Body of pancreas (tissue), 4 donors: ENCODE measurements at regions not wholly inside any gene's neighbourhood (a gene's known extent, or its start where the extent isn't known, plus 50 kb on each side); places are given as distances from the start of the nearest gene placed in this dataset.

Experiments used
- ATAC-seq: fragments of 150-250 bp; one replicate; pipeline ENCODE4 v1.9.1; 2016
- DNase-seq, 4 donors: peaks; one replicate each; pipeline ENCODE4 v3.0.0-alpha.2; 2019
- H3K27ac ChIP-seq, 4 donors: fragments of 200-600 bp; sonication (generic); 1 replicate in 3 of 4; 2 replicates in 1 of 4; pipeline versions ENCODE4 v1.5.1 to v1.6.1; 2016 to 2019; ENCODE audit warnings: mild to moderate bottlenecking in 1 of 4, mixed read lengths in 1 of 4, moderate library complexity in 1 of 4
- H3K27me3 ChIP-seq, 2 donors: fragments of 200-600 bp; sonication (generic); one replicate each; pipeline ENCODE4 v1.6.0; 2016; ENCODE audit warnings: mild to moderate bottlenecking in 1 of 2
- H3K36me3 ChIP-seq, 2 donors: fragments of 200-600 bp; sonication (generic); replicated peaks in 1 of 2; 2 replicates each; pipeline ENCODE4 v1.5.1; 2016; ENCODE audit warnings: low read depth in 2 of 2; ENCODE audit not compliant: insufficient read depth in 1 of 2
- H3K4me1 ChIP-seq: fragments of 200-600 bp; sonication (generic); one replicate; pipeline ENCODE4 v1.6.0; 2016
- H3K4me3 ChIP-seq, 2 donors: fragments of 200-600 bp; sonication (generic); 1 replicate in 1 of 2; 2 replicates in 1 of 2; pipeline ENCODE4 v1.5.1; 2016 to 2019
- H3K9me3 ChIP-seq, 3 donors: fragments of 200-600 bp; sonication (generic); 1 replicate in 2 of 3; 2 replicates in 1 of 3; pipeline ENCODE4 v1.5.1; 2016
- POLR2A ChIP-seq, 3 donors: fragments of 450-650 bp; IDR thresholded peaks; one replicate each; pipeline ENCODE4 v1.6.1; 2016; ENCODE audit warnings: antibody characterized with exemption in 3 of 3, mild to moderate bottlenecking in 2 of 3
- WGBS, 2 donors: methylation state at CpG; one replicate each; pipeline ENCODE4 v1.1.5; 2017; 5-methylcytosine and 5-hydroxymethylcytosine counted together
- intact Hi-C: fragments of 100-400 bp; cut with DNase I; formaldehyde crosslinking; loops from one replicate; pipeline ENCODE4 v1.15.1; 2023
- TF ChIP-seq, protein P1 (sequence below), 7 experiments: fragments of 450-650 bp in 4 of 7; fragments of 200-600 bp in 3 of 7; sonication (generic) in 3 of 7; IDR thresholded peaks; one replicate each; pipeline ENCODE4 v1.5.1; 2016 to 2019; ENCODE audit warnings: antibody characterized with exemption in 7 of 7

DNA sequence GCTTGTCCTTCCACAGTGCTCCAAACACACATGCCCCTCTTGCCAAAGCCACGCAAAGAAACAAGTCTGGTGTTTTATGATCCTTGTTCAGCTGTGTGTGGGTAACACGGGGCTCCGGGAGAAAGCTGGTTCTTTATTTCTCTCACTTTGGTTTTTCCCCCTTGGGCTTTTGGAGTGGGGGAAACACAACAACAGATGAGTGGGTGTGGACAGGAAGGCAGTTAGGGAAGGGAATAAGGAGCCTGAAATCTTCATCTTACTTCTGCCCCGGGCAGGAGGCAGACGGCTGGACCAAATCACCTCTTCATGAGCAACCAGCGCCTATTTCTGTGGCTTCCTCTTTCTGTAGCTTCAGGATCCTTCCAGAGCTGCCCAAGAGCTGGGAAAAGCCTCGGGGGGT lies 218.5 kb downstream of the PHETA1 start:
- 37 to 48% methylated on average over 7 of the region's 7 CpGs for WGBS, 2 donors
- intact Hi-C loops = no loop called here
- Histone ChIP-seq H3K4me1 (no peaks in the 10 kb centered on the region), H3K9me3 (no peaks in the 10 kb centered on the region), H3K27me3 (no peaks in the 10 kb centered on the region), H3K36me3 (no peaks in the 10 kb centered on the region), H3K4me3 (no peak overlapping the region), H3K27ac (no peak overlapping the region)
- TF ChIP-seq, protein P1, sequence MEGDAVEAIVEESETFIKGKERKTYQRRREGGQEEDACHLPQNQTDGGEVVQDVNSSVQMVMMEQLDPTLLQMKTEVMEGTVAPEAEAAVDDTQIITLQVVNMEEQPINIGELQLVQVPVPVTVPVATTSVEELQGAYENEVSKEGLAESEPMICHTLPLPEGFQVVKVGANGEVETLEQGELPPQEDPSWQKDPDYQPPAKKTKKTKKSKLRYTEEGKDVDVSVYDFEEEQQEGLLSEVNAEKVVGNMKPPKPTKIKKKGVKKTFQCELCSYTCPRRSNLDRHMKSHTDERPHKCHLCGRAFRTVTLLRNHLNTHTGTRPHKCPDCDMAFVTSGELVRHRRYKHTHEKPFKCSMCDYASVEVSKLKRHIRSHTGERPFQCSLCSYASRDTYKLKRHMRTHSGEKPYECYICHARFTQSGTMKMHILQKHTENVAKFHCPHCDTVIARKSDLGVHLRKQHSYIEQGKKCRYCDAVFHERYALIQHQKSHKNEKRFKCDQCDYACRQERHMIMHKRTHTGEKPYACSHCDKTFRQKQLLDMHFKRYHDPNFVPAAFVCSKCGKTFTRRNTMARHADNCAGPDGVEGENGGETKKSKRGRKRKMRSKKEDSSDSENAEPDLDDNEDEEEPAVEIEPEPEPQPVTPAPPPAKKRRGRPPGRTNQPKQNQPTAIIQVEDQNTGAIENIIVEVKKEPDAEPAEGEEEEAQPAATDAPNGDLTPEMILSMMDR (IDR thresholded peaks at IDR 0.05) = no peak
- TF ChIP-seq POLR2A (IDR thresholded peaks at IDR 0.05) = no peak
- no peak for ATAC-seq
- DNase-seq = no peak

- TF ChIP-seq, protein P1 (IDR thresholded peaks at IDR 0.05) = no peak
- no peak for TF ChIP-seq POLR2A (IDR thresholded peaks at IDR 0.05)
- Histone ChIP-seq H3K27ac (no peak overlapping the region), H3K27me3 (no peaks in the 10 kb centered on the region), H3K4me3 (no peak overlapping the region), H3K36me3 (no peaks in the 10 kb centered on the region), H3K4me1 (no peaks in the 10 kb centered on the region), H3K9me3 (no peaks in the 10 kb centered on the region)
- 62 to 64% methylated on average over 4 of the region's 4 CpGs for whole genome bisulfite sequencing, 2 donors
- intact Hi-C loops = no loop called here
- DNase-seq (no peak), ATAC-seq (no peak)
Measured at GRCh38 chr12:111149299-111149698, 219.6 kb downstream of the PHETA1 start.

DNA sequence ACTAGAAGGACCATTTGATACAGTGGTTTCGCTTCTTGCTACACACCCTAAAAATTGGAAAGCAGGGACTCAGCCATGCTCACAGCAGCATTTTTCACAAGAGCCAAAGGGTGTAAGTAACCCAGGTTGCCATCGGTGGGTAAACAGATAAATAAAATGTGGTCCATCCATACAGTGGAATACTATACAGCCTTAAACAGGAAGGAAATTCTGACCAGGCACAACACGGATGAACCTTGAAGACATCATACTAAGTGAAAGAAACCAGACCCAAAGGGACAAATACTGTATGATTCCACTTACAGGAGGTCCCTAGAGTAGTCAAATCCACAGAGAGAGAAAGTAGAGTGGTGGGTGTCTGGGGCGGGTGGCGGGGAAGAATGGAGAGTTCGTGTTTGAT lies 220.9 kb downstream of the PHETA1 start:
- DNase-seq = no peak
- Histone ChIP-seq H3K4me3 (no peak overlapping the region), H3K27ac (no peak overlapping the region), H3K27me3 (no peaks in the 10 kb centered on the region), H3K36me3 (no peaks in the 10 kb centered on the region), H3K9me3 (no peaks in the 10 kb centered on the region), H3K4me1 (no peaks in the 10 kb centered on the region)
- TF ChIP-seq, protein P1 (IDR thresholded peaks at IDR 0.05) = no peak
- no peak for TF ChIP-seq POLR2A (IDR thresholded peaks at IDR 0.05)
- 85 to 91% methylated on average over 6 of the region's 6 CpGs for WGBS, 2 donors
- ATAC-seq = no peak
- intact Hi-C loops = no loop called here

DNA sequence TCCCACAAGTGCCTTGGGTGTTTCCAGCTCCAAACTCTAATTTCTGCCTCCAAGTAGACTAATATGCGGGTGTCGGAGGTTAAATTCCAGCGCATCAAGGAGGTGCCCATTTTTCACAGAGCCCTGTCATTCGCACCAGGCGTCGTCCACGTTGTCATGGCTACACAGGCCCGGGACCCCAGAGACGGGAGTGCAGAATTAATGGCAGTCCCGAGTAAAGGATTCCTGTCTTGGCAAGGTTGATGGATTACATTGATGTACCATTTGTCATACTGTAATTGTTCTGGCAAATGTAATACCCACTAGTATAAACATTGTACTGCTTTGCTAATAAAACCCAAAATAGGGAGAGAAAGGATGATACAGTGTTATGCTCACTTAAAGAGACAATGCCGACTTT lies 222.9 kb upstream of the MYL2 start:
- Histone ChIP-seq H3K36me3 (no peaks in the 10 kb centered on the region), H3K4me1 (no peaks in the 10 kb centered on the region), H3K4me3 (no peak overlapping the region), H3K27ac (no peak overlapping the region), H3K27me3 (no peaks in the 10 kb centered on the region), H3K9me3 (no peaks in the 10 kb centered on the region)
- ATAC-seq = no peak
- DNase-seq = no peak
- 42 to 43% methylated on average over 11 of the region's 11 CpGs for WGBS, 2 donors
- TF ChIP-seq, protein P1 (IDR thresholded peaks at IDR 0.05) = no peak
- no peak for TF ChIP-seq POLR2A (IDR thresholded peaks at IDR 0.05)
- intact Hi-C loops = no loop called here

GRCh38 chr12:111141205-111141604 lies 220.8 kb upstream of the MYL2 start:
- intact Hi-C loops = no loop called here
- Histone ChIP-seq H3K4me3 (no peak overlapping the region), H3K36me3 (no peaks in the 10 kb centered on the region), H3K4me1 (no peaks in the 10 kb centered on the region), H3K27me3 (no peaks in the 10 kb centered on the region), H3K9me3 (no peaks in the 10 kb centered on the region), H3K27ac (no peak overlapping the region)
- DNase-seq (no peak), ATAC-seq (no peak)
- 50 to 67% methylated on average over 1 of the region's 1 CpG for WGBS, 2 donors
- TF ChIP-seq, protein P1 (IDR thresholded peaks at IDR 0.05) = no peak
